ENCODE measurements at regions not wholly inside any gene's neighbourhood (a gene's known extent, or its start where the extent isn't known, plus 50 kb on each side); places are given as distances from the start of the nearest gene placed in this dataset.

DNA sequence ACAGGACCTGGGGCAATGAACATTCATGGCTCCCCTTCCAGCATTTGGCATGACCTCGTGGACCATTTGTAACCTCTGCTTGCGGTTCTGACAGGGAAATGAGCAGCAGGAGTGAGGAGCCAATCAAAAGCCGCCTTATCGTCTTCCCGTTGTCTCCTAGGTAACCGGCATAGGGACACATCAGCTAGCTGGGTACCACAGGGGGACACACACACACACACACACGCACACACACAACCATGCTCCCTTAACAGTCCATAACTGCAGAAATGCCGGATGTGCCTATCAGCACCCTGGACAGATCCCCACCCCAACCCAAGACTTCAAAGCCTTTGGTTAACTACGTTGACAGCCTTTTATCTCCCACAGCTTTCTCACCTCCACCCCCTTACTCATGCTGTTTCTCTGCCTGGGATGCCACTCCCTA lies 53.4 kb upstream of the CCDC174 start:
- H3K27ac ChIP-seq (ENCODE audit: low read depth, low read length, poor library complexity, severe bottlenecking), result no peak overlapping the region
- DNase-seq (ENCODE audit: low spot score), result peak; percentile 40
- ChIA-PET CTCF (ENCODE audit: unreplicated experiment) (no interaction called here), POLR2A (no interaction called here)
- intact Hi-C loops (cut with micrococcal nuclease; ENCODE audit: unreplicated experiment), result no loop called here
- BruUV-seq (replicated peaks), result no TSS peak
- no peak overlapping the region for H3K4me3 ChIP-seq (ENCODE audit: low read depth, low read length, poor library complexity, severe bottlenecking)
- no peak overlapping the region for H2AFZ ChIP-seq (ENCODE audit: low read length)
- TF ChIP-seq, protein P1, sequence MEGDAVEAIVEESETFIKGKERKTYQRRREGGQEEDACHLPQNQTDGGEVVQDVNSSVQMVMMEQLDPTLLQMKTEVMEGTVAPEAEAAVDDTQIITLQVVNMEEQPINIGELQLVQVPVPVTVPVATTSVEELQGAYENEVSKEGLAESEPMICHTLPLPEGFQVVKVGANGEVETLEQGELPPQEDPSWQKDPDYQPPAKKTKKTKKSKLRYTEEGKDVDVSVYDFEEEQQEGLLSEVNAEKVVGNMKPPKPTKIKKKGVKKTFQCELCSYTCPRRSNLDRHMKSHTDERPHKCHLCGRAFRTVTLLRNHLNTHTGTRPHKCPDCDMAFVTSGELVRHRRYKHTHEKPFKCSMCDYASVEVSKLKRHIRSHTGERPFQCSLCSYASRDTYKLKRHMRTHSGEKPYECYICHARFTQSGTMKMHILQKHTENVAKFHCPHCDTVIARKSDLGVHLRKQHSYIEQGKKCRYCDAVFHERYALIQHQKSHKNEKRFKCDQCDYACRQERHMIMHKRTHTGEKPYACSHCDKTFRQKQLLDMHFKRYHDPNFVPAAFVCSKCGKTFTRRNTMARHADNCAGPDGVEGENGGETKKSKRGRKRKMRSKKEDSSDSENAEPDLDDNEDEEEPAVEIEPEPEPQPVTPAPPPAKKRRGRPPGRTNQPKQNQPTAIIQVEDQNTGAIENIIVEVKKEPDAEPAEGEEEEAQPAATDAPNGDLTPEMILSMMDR (conservative IDR thresholded peaks at IDR 0.05; ENCODE audit: low read length), result no peak
- no peak for TF ChIP-seq EZH2phosphoT487 (IDR thresholded peaks at IDR 0.05; ENCODE audit: borderline replicate concordance, low read depth, low read length)
- H3K4me1 ChIP-seq (ENCODE audit: insufficient read depth, low read length, poor library complexity, severe bottlenecking), result no peaks in the 10 kb centered on the region
- H3K9me3 ChIP-seq (ENCODE audit: low read length), result no peaks in the 10 kb centered on the region
- H3K4me2 ChIP-seq (ENCODE audit: low read length), result no peak overlapping the region
- H4K20me1 ChIP-seq (ENCODE audit: insufficient read depth, low read length), result no peaks in the 10 kb centered on the region
- no peaks in the 10 kb centered on the region for H3K9me2 ChIP-seq (ENCODE audit: insufficient read depth, low read length)
- H3K36me3 ChIP-seq (ENCODE audit: insufficient read depth, low read length), result no peaks in the 10 kb centered on the region
- H3K79me2 ChIP-seq (ENCODE audit: insufficient read depth, low read depth, low read length), result no peaks in the 10 kb centered on the region

GRCh38 chr3:14599488-14599887 lies 52.1 kb upstream of the CCDC174 start:
- ChIA-PET CTCF (ENCODE audit: unreplicated experiment) (no interaction called here), POLR2A (no interaction called here)
- Histone ChIP-seq H4K20me1 (ENCODE audit: insufficient read depth, low read length) (no peaks in the 10 kb centered on the region), H3K4me3 (ENCODE audit: low read depth, low read length, poor library complexity, severe bottlenecking) (no peak overlapping the region), H3K9me3 (ENCODE audit: low read length) (no peaks in the 10 kb centered on the region), H3K4me2 (ENCODE audit: low read length) (no peak overlapping the region), H3K4me1 (ENCODE audit: insufficient read depth, low read length, poor library complexity, severe bottlenecking) (no peaks in the 10 kb centered on the region), H2AFZ (ENCODE audit: low read length) (no peak overlapping the region), H3K9me2 (ENCODE audit: insufficient read depth, low read length) (no peaks in the 10 kb centered on the region), H3K27ac (ENCODE audit: low read depth, low read length, poor library complexity, severe bottlenecking) (no peak overlapping the region), H3K79me2 (ENCODE audit: insufficient read depth, low read depth, low read length) (no peaks in the 10 kb centered on the region), H3K36me3 (ENCODE audit: insufficient read depth, low read length) (no peaks in the 10 kb centered on the region)
- no peak for DNase-seq (ENCODE audit: low spot score)
- TF ChIP-seq EZH2phosphoT487 (IDR thresholded peaks at IDR 0.05; ENCODE audit: borderline replicate concordance, low read depth, low read length), result no peak
- TF ChIP-seq, protein P1 (conservative IDR thresholded peaks at IDR 0.05; ENCODE audit: low read length), result no peak
- intact Hi-C loops (cut with micrococcal nuclease; ENCODE audit: unreplicated experiment), result no loop called here
- no TSS peak for BruUV-seq (replicated peaks)

GRCh38 chr3:14600075-14600474 lies 51.5 kb upstream of the CCDC174 start:
- H3K9me3 ChIP-seq (ENCODE audit: low read length), result no peaks in the 10 kb centered on the region
- H3K36me3 ChIP-seq (ENCODE audit: insufficient read depth, low read length), result no peaks in the 10 kb centered on the region
- ChIA-PET CTCF (ENCODE audit: unreplicated experiment) (no interaction called here), POLR2A (no interaction called here)
- no peak overlapping the region for H3K4me2 ChIP-seq (ENCODE audit: low read length)
- BruUV-seq (replicated peaks), result no TSS peak
- no peak for DNase-seq (ENCODE audit: low spot score)
- no peak overlapping the region for H3K27ac ChIP-seq (ENCODE audit: low read depth, low read length, poor library complexity, severe bottlenecking)
- intact Hi-C loops (cut with micrococcal nuclease; ENCODE audit: unreplicated experiment), result no loop called here
- H4K20me1 ChIP-seq (ENCODE audit: insufficient read depth, low read length), result no peaks in the 10 kb centered on the region
- no peak overlapping the region for H2AFZ ChIP-seq (ENCODE audit: low read length)
- H3K4me3 ChIP-seq (ENCODE audit: low read depth, low read length, poor library complexity, severe bottlenecking), result no peak overlapping the region
- H3K4me1 ChIP-seq (ENCODE audit: insufficient read depth, low read length, poor library complexity, severe bottlenecking), result no peaks in the 10 kb centered on the region
- H3K79me2 ChIP-seq (ENCODE audit: insufficient read depth, low read depth, low read length), result no peaks in the 10 kb centered on the region
- H3K9me2 ChIP-seq (ENCODE audit: insufficient read depth, low read length), result no peaks in the 10 kb centered on the region
- TF ChIP-seq EZH2phosphoT487 (IDR thresholded peaks at IDR 0.05; ENCODE audit: borderline replicate concordance, low read depth, low read length), result no peak
- TF ChIP-seq, protein P1 (conservative IDR thresholded peaks at IDR 0.05; ENCODE audit: low read length), result no peak
